H1 (cell line): ENCODE measurements at regions not wholly inside any gene's neighbourhood (a gene's known extent, or its start where the extent isn't known, plus 50 kb on each side); places are given as distances from the start of the nearest gene placed in this dataset.

Experiments used
- CBX5 ChIP-seq: fragments of 300-800, 300-1000 bp; sonication (generic); IDR thresholded peaks from 2 replicates; pipeline ENCODE4 v1.7.1; 2016; ENCODE audit warnings: antibody characterized with exemption, low read length, low read depth
- CHD7 ChIP-seq: fragments of 300-600 bp; sonication (generic); IDR thresholded peaks from 2 replicates; pipeline ENCODE4 v1.7.1; 2012; ENCODE audit warnings: low read length, moderate library complexity, mild to moderate bottlenecking, inconsistent platforms; ENCODE audit not compliant: insufficient replicate concordance

- no peak for TF ChIP-seq CHD7
- no peak for TF ChIP-seq CBX5
These were observed 178.3 kb upstream of the FOXA2 start (continued) for GRCh38 chr20:22762576-22763256.
